ENCODE measurements at regions not wholly inside any gene's neighbourhood (a gene's known extent, or its start where the extent isn't known, plus 50 kb on each side); places are given as distances from the start of the nearest gene placed in this dataset.
"Not testable (repeated sequence)": the region's sequence is repeated elsewhere in the genome, so short reads cannot be mapped to it uniquely, and the experiment has no call there.

DNA sequence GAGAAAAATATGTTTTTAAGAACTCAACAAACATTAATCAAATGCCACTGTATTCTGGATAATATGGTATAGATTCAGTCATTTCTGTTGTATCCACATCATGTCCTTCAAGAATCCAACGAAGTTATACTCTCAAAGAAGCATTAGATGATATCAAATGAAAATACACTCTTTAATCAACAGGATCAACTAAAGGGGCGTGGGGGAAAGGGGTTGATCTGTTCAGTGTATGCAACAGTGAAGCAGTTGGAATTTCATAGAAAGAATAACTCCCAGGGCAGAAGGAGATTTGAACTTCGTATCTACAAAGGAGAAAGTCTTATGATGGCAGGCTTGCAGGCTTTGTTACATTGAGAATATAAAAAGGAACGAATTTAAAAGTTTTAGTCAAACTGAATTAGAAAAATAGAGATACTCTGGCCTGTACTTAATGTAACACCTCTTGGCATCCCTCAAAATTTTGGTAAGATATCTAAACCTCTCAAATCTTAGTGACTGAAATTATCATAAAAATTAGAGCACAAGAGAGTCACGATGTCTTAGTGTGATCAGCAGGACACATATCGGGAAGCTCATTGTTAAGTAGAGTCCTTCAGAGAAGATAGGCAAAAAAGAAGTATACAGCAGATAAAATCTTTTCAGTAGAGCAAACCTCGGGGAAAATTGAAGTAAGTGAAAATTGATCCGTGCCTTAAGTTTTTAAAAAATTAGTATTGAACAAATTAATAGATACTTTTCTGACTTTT lies 431.4 kb downstream of the KCNJ18 start:
- CTCF ChIA-PET, result no interaction called here
- no peak for DNase-seq (ENCODE audit: low spot score)
- POLR2A ChIA-PET (ENCODE audit: low non-redundant PET), result no interaction called here

DNA sequence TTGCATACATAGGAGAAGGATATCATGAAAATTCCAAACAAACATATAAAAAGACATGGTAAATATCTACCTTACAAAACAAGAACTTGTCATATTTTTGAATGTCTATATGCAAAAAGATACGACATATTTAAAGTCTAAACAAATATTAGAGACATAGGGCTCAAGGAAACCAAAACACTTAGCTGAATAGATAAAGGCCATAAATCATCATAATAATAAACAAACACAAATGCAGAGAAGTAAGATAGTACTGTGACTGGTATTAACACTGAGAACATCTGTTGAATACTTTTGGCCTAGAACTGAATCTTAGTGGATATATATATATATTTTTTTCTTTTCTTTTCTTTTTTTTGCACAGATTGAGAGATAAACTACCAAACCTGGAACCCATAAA lies 435.8 kb downstream of the KCNJ18 start:
- H3K36me3 ChIP-seq (ENCODE audit: insufficient read depth, low read length, poor library complexity, severe bottlenecking), result no peaks in the 10 kb centered on the region
- H3K27me3 ChIP-seq (replicated peaks; ENCODE audit: insufficient read depth, low read depth, low read length, poor library complexity), result no peaks in the 10 kb centered on the region
- TF ChIP-seq CTCF (conservative IDR thresholded peaks at IDR 0.05; ENCODE audit: low read depth, low read length), result no peak
- no peak for TF ChIP-seq EZH2 (IDR thresholded peaks at IDR 0.05; ENCODE audit: borderline replicate concordance, low read depth, low read length, poor library complexity, severe bottlenecking)
- intact Hi-C loops (cut with micrococcal nuclease; ENCODE audit: unreplicated experiment), result no loop called here
- no peak overlapping the region for H3K4me3 ChIP-seq (ENCODE audit: low read depth, low read length, poor library complexity, severe bottlenecking)
- H3K27ac ChIP-seq (ENCODE audit: low read depth, low read length, poor library complexity, severe bottlenecking), result no peak overlapping the region
- no peaks in the 10 kb centered on the region for H3K4me1 ChIP-seq (ENCODE audit: insufficient read depth, low read length, poor library complexity, severe bottlenecking)
- H3K9me3 ChIP-seq (ENCODE audit: low read depth, low read length, poor library complexity, severe bottlenecking), result peaks cover 74% of the 10 kb centered on the region
- ChIA-PET CTCF (no interaction called here), POLR2A (ENCODE audit: low non-redundant PET) (no interaction called here)
- BruUV-seq (replicated peaks), result no TSS peak
- DNase-seq (ENCODE audit: low spot score), result no peak

More for the DNA sequence above, 431.4 kb downstream of the KCNJ18 start:
- no TSS peak for BruUV-seq (replicated peaks)
- intact Hi-C loops (cut with micrococcal nuclease; ENCODE audit: unreplicated experiment), result no loop called here
- Histone ChIP-seq H3K36me3 (ENCODE audit: insufficient read depth, low read length, poor library complexity, severe bottlenecking) (no peaks in the 10 kb centered on the region), H3K4me1 (ENCODE audit: insufficient read depth, low read length, poor library complexity, severe bottlenecking) (no peaks in the 10 kb centered on the region), H3K27me3 (replicated peaks; ENCODE audit: insufficient read depth, low read depth, low read length, poor library complexity) (no peaks in the 10 kb centered on the region), H3K4me3 (ENCODE audit: low read depth, low read length, poor library complexity, severe bottlenecking) (no peak overlapping the region), H3K27ac (ENCODE audit: low read depth, low read length, poor library complexity, severe bottlenecking) (no peak overlapping the region), H3K9me3 (ENCODE audit: low read depth, low read length, poor library complexity, severe bottlenecking) (peaks cover 39% of the 10 kb centered on the region)
- no peak for TF ChIP-seq EZH2 (IDR thresholded peaks at IDR 0.05; ENCODE audit: borderline replicate concordance, low read depth, low read length, poor library complexity, severe bottlenecking)
- TF ChIP-seq CTCF (conservative IDR thresholded peaks at IDR 0.05; ENCODE audit: low read depth, low read length), result no peak

GRCh38 chr17:22128723-22129122 lies 436.4 kb downstream of the KCNJ18 start:
- Histone ChIP-seq H3K4me3 (ENCODE audit: low read depth, low read length, poor library complexity, severe bottlenecking) (no peak overlapping the region), H3K27ac (ENCODE audit: low read depth, low read length, poor library complexity, severe bottlenecking) (no peak overlapping the region), H3K9me3 (ENCODE audit: low read depth, low read length, poor library complexity, severe bottlenecking) (peaks cover 75% of the 10 kb centered on the region), H3K27me3 (replicated peaks; ENCODE audit: insufficient read depth, low read depth, low read length, poor library complexity) (no peaks in the 10 kb centered on the region), H3K36me3 (ENCODE audit: insufficient read depth, low read length, poor library complexity, severe bottlenecking) (no peaks in the 10 kb centered on the region), H3K4me1 (ENCODE audit: insufficient read depth, low read length, poor library complexity, severe bottlenecking) (no peaks in the 10 kb centered on the region)
- CTCF ChIA-PET, result no interaction called here
- no peak for DNase-seq (ENCODE audit: low spot score)
- BruUV-seq (replicated peaks), result no TSS peak
- intact Hi-C loops (cut with micrococcal nuclease; ENCODE audit: unreplicated experiment), result no loop called here
- POLR2A ChIA-PET (ENCODE audit: low non-redundant PET), result no interaction called here
- TF ChIP-seq CTCF (conservative IDR thresholded peaks at IDR 0.05; ENCODE audit: low read depth, low read length), result no peak
- no peak for TF ChIP-seq EZH2 (IDR thresholded peaks at IDR 0.05; ENCODE audit: borderline replicate concordance, low read depth, low read length, poor library complexity, severe bottlenecking)

- POLR2A ChIA-PET (ENCODE audit: low non-redundant PET), result not testable (repeated sequence)
Measured at GRCh38 chr17:22129920-22130319, 437.6 kb downstream of the KCNJ18 start.

More at GRCh38 chr17:22129920-22130319, 437.6 kb downstream of the KCNJ18 start:
- DNase-seq (ENCODE audit: low spot score); CTCF ChIA-PET; H3K27me3 ChIP-seq (replicated peaks; ENCODE audit: insufficient read depth, low read depth, low read length, poor library complexity); intact Hi-C loops (cut with micrococcal nuclease; ENCODE audit: unreplicated experiment); H3K36me3 ChIP-seq (ENCODE audit: insufficient read depth, low read length, poor library complexity, severe bottlenecking); H3K27ac ChIP-seq (ENCODE audit: low read depth, low read length, poor library complexity, severe bottlenecking); BruUV-seq (replicated peaks); H3K4me1 ChIP-seq (ENCODE audit: insufficient read depth, low read length, poor library complexity, severe bottlenecking); H3K4me3 ChIP-seq (ENCODE audit: low read depth, low read length, poor library complexity, severe bottlenecking): not testable (repeated sequence)
- peaks cover 67% of the 10 kb centered on the region for H3K9me3 ChIP-seq (ENCODE audit: low read depth, low read length, poor library complexity, severe bottlenecking)

Measured in A673 (cell line).